NAMALWA (cell line): ENCODE measurements at regions not wholly inside any gene's neighbourhood (a gene's known extent, or its start where the extent isn't known, plus 50 kb on each side); places are given as distances from the start of the nearest gene placed in this dataset.

ENCODE experiments used
- DNase-seq: peaks from one replicate; pipeline ENCODE4 v3.0.0-alpha.2; 2015; ENCODE audit warnings: low spot score

GRCh38 chr10:4385231-4385870 lies 440.7 kb upstream of the AKR1E2 start:
- no peak for DNase-seq

- no peak for DNase-seq
Observed at GRCh38 chr10:4384245-4384644, 441.8 kb upstream of the AKR1E2 start.

- no peak for DNase-seq
Observed at GRCh38 chr10:4383651-4384098, 442.3 kb upstream of the AKR1E2 start.

GRCh38 chr10:4382811-4383210 lies 443.2 kb upstream of the AKR1E2 start:
- DNase-seq = no peak

- no peak for DNase-seq
Observed at GRCh38 chr10:4373612-4374011, 452.4 kb upstream of the AKR1E2 start.

- no peak for DNase-seq
Observed at GRCh38 chr10:4373098-4373497, 452.9 kb upstream of the AKR1E2 start.

GRCh38 chr10:4372601-4373000 lies 453.4 kb upstream of the AKR1E2 start:
- no peak for DNase-seq

GRCh38 chr10:4371691-4372295 lies 454.2 kb upstream of the AKR1E2 start:
- DNase-seq = no peak

- no peak for DNase-seq
Observed at GRCh38 chr10:4370376-4370775, 455.6 kb upstream of the AKR1E2 start.

- DNase-seq = no peak
Observed at GRCh38 chr10:4361581-4361980, 464.4 kb upstream of the AKR1E2 start.

GRCh38 chr10:4359003-4359402 lies 467.0 kb upstream of the AKR1E2 start:
- DNase-seq = no peak

GRCh38 chr10:4357911-4358310 lies 468.1 kb upstream of the AKR1E2 start:
- no peak for DNase-seq

GRCh38 chr10:4355350-4355749 lies 470.7 kb upstream of the AKR1E2 start:
- no peak for DNase-seq

GRCh38 chr10:4354382-4354812 lies 471.6 kb upstream of the AKR1E2 start:
- DNase-seq = no peak

GRCh38 chr10:4353964-4354363 lies 472.0 kb upstream of the AKR1E2 start:
- DNase-seq = no peak

GRCh38 chr10:4353059-4353655 lies 472.9 kb upstream of the AKR1E2 start:
- no peak for DNase-seq

- no peak for DNase-seq
Observed at GRCh38 chr10:4352414-4352961, 473.5 kb upstream of the AKR1E2 start.

GRCh38 chr10:4351723-4352413 lies 474.1 kb upstream of the AKR1E2 start:
- no peak for DNase-seq

- DNase-seq = no peak
Observed at GRCh38 chr10:4347397-4347796, 478.6 kb upstream of the AKR1E2 start.

- no peak for DNase-seq
Observed at GRCh38 chr10:4345877-4346646, 479.9 kb upstream of the AKR1E2 start.

- no peak for DNase-seq
Observed at GRCh38 chr10:4344492-4344994, 481.5 kb upstream of the AKR1E2 start.

- no peak for DNase-seq
Observed at GRCh38 chr10:4343873-4344272, 482.1 kb upstream of the AKR1E2 start.
